Mesodermal cell (in vitro differentiated cells): ENCODE measurements at regions not wholly inside any gene's neighbourhood (a gene's known extent, or its start where the extent isn't known, plus 50 kb on each side); places are given as distances from the start of the nearest gene placed in this dataset.

ENCODE experiments used
- H3K27ac ChIP-seq: 2 replicates; pipeline ENCODE4 v1.7.0; 2013; ENCODE audit warnings: mild to moderate bottlenecking, low read depth, low read length, moderate library complexity; ENCODE audit not compliant: severe bottlenecking
- H3K36me3 ChIP-seq: 2 replicates; pipeline ENCODE4 v1.7.1; 2013; ENCODE audit warnings: mild to moderate bottlenecking, low read length, moderate library complexity; ENCODE audit not compliant: control insufficient read depth, insufficient read depth
- H3K4me1 ChIP-seq: one replicate; pipeline ENCODE4 v1.7.1; 2013; ENCODE audit warnings: mild to moderate bottlenecking, low read length; ENCODE audit not compliant: insufficient read depth, control insufficient read depth, poor library complexity, severe bottlenecking
- H3K4me3 ChIP-seq: 2 replicates; pipeline ENCODE4 v1.7.0; 2013; ENCODE audit warnings: low read length, control low read depth, mild to moderate bottlenecking; ENCODE audit not compliant: insufficient read depth, poor library complexity, severe bottlenecking; ENCODE audit errors: extremely low read depth
- H3K9me3 ChIP-seq: 2 replicates; pipeline ENCODE4 v1.7.1; 2013; ENCODE audit warnings: mild to moderate bottlenecking, low read length, moderate library complexity; ENCODE audit not compliant: control insufficient read depth
- WGBS, 2 experiments: methylation state at CpG; one replicate each; pipeline ENCODE4 v1.1.5; 2013; ENCODE audit warnings: missing lambda C conversion rate in 2 of 2; ENCODE audit not compliant: insufficient coverage in 2 of 2; 5-methylcytosine and 5-hydroxymethylcytosine counted together

DNA sequence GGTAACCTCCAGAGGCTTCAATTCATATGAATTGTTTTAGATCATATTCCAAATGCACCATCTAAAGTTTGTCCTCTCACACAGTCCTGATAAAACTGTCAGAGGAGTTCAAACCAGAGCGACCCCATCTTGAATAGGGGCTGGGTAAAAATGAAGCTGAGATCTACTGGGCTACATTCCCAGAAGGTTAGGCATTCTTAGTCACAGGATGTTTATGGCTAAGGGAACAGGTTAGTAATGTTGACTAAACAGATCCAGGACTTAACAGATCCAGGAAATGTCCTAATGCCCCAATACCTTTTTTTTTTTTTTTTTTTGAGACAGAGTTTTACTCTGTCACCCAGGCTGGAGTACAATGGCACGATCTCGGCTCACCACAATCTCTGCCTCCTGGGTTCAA is 192.6 kb upstream of the PRDM9 start:
- peaks cover 3% of the 10 kb centered on the region for H3K9me3 ChIP-seq
- H3K36me3 ChIP-seq, result no peaks in the 10 kb centered on the region
- H3K27ac ChIP-seq, result no peak overlapping the region
- peaks cover 6% of the 10 kb centered on the region for H3K4me1 ChIP-seq
- WGBS, 2 experiments, result 78 to 90% methylated on average over 1 to 2 of the region's 3 CpGs
- no peak overlapping the region for H3K4me3 ChIP-seq

DNA sequence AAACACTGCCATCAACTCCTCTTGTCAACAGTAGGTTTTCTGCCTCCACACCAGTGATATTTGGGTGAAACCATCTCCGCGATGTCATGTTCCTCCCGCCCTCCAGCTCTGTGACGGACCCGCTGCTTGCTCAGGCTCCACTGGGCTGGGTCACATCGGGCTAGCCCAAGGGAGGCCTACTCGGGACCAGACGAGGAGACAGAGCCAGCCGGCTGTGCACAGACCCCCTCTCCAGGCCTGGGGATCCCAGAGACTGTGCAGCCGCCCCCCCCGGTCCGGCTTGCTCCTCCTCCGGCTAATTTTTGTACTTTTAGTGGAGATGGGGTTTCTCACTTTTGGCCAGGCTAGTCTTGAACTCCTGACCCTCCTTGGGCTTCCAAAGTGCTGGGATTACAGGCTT is 202.4 kb upstream of the PRDM9 start:
- Histone ChIP-seq H3K4me1 (no peaks in the 10 kb centered on the region), H3K36me3 (no peaks in the 10 kb centered on the region), H3K4me3 (no peak overlapping the region), H3K9me3 (no peaks in the 10 kb centered on the region), H3K27ac (no peak overlapping the region)
- WGBS, 2 experiments, result 89 to 93% methylated on average over 4 to 10 of the region's 13 CpGs

DNA sequence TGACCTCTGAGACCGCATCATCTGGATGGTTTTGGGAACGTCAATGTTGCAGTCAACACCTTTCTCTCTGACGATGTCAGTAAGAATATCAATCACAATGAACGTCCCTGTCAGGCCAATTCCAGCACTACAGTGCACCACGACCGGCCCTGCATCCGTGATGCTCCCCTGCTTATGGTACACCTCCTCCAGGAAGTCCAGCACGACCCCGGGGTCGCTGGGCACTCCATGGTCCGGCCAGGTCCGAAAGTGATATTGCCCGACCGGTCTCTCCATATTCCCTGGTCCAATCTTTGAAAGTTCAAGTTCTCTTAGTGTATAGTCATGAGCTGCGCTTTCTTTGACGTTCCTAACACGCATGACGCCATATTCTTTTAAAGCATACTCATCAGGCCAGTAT is 203.6 kb upstream of the PRDM9 start:
- H3K27ac ChIP-seq, result no peak overlapping the region
- WGBS, 2 experiments, result 92 to 95% methylated on average over 18 of the region's 18 CpGs

DNA sequence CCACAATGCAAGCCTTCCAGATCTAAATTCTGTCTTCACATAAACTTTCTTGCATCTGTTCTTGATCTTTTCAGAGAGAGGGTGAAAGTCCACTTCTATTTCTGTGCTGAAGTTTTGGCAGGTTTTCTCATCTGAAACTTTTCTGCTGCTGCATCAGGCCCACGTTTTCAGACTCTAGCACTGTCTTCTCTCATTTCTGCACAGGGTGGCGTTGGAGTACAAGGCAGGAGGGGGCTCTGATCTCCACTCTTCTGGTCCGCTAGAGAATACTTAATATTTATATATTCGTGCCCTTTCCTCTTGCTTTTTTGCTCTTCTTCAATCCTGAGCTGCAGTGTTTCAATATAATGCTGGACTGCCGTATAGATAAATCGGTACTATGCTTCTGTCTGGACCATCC is 204.0 kb upstream of the PRDM9 start:
- WGBS, 2 experiments, result 85 to 96% methylated on average over 3 to 6 of the region's 6 CpGs
- Histone ChIP-seq H3K9me3 (no peaks in the 10 kb centered on the region), H3K4me3 (no peak overlapping the region), H3K36me3 (no peaks in the 10 kb centered on the region), H3K4me1 (no peaks in the 10 kb centered on the region), H3K27ac (no peak overlapping the region)

More for the DNA sequence above, 203.6 kb upstream of the PRDM9 start:
- no peaks in the 10 kb centered on the region for H3K9me3 ChIP-seq
- no peaks in the 10 kb centered on the region for H3K4me1 ChIP-seq
- no peak overlapping the region for H3K4me3 ChIP-seq
- no peaks in the 10 kb centered on the region for H3K36me3 ChIP-seq

DNA sequence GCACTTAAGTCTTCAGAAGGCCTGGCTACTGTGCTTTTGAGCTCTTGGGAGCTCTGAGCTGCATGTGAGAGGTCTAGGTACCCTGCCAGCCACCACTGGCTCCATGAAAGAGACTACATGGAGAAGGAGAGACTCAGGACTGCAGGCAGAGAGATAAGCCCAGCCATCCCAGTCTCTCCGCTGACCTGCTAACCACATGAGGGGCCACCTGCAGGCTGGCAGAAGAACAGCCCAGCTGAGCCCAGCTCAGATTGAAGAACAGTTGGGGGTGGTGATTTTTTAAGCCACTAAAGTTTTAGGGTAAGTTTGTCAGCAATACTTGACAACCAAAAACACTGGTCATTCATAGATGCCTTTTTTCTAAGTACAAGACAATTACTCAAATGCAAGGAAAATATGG is 205.0 kb upstream of the PRDM9 start:
- H3K36me3 ChIP-seq, result no peaks in the 10 kb centered on the region
- WGBS, 2 experiments, result 100% methylated on average over 1 of the region's 1 CpG

DNA sequence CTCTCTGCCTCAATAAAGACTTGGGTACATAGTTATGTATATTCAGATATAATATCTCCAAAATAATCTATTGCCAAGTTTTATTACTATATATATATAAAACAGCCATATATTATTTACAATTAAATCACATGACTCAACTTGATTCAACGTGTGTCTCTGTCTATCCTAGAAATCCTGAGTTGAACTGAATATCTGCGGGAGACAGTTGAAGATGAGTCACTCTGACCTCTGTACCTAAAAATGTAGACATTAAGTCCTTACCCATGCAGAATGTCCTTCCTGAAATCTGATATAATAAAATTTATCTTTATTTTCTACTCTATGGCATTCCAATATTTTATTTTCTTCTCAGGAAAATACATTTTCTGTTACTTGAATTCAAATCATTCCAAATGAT is 218.2 kb upstream of the PRDM9 start:
- Histone ChIP-seq H3K9me3 (no peaks in the 10 kb centered on the region), H3K4me3 (no peak overlapping the region), H3K36me3 (no peaks in the 10 kb centered on the region), H3K27ac (no peak overlapping the region), H3K4me1 (no peaks in the 10 kb centered on the region)
- 87 to 94% methylated on average over 2 of the region's 2 CpGs for WGBS, 2 experiments

More for the DNA sequence above, 205.0 kb upstream of the PRDM9 start:
- H3K4me1 ChIP-seq, result no peaks in the 10 kb centered on the region
- H3K4me3 ChIP-seq, result no peak overlapping the region
- no peak overlapping the region for H3K27ac ChIP-seq
- H3K9me3 ChIP-seq, result no peaks in the 10 kb centered on the region

DNA sequence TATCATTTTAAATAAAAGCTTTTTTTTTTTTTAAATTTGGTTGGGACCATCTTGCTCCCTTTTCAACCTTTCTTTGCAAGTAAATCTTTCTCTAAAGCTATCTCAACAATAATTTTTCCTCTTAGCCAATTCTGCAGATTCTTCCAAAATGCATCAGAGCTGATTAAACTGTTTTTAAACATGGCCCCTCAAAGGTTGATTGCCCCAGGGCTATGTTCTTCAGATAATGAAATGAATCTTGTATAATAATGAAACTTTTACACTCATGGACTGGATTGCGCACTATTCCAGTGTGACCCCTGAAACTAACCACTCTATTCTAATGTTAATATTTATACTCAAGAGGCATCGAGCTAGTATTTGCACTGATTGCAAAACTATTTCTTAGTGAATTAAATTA is 222.8 kb upstream of the PRDM9 start:
- no peaks in the 10 kb centered on the region for H3K4me1 ChIP-seq
- no CpG with 5 or more reads among the region's 2 CpGs for WGBS, 2 experiments
- no peaks in the 10 kb centered on the region for H3K9me3 ChIP-seq

DNA sequence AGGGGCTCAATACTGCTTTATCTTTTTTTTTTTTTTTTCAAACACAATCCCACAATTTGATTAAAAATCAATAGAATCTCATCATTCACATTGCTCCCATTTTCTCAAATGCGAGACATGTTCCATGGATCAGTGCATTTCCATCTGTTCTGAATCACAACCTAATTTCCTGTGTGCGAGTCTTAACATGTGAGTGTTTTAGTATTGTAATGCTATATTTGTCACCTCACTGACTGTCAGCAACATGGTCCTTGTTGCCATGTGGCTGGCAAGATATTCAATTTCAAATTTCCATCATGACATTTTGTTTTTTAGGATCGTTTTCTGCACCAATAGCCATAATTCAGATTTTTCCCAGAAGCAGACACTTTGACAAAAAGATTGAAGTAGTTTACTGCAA is 233.2 kb upstream of the PRDM9 start:
- Histone ChIP-seq H3K9me3 (no peaks in the 10 kb centered on the region), H3K4me1 (no peaks in the 10 kb centered on the region), H3K4me3 (no peak overlapping the region), H3K27ac (no peak overlapping the region), H3K36me3 (no peaks in the 10 kb centered on the region)
- 90% methylated on average over 2 of the region's 3 CpGs; no CpG with 5 or more reads in 1 of the 2 experiments for WGBS, 2 experiments

More for the DNA sequence above, 222.8 kb upstream of the PRDM9 start:
- Histone ChIP-seq H3K27ac (no peak overlapping the region), H3K4me3 (no peak overlapping the region), H3K36me3 (no peaks in the 10 kb centered on the region)

DNA sequence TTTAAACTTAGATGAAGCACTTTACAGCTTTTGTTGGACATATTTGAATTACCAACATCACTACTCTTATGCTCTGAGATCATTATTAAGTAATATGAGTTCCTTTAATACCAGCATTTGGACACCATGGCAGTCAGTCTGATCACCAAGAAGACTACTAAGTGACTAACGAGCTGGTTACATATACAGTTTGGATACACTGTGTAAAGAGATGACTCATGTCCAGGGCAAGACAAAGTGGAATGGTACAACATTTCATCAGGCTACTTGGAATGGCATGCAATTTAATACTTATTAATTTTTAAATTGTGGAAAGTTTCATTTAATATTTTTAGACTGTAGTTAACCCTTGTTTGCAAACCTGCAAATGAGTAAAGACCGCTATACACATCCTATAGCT is 237.4 kb upstream of the PRDM9 start:
- H3K27ac ChIP-seq, result no peak overlapping the region
- no peaks in the 10 kb centered on the region for H3K9me3 ChIP-seq
- no peaks in the 10 kb centered on the region for H3K36me3 ChIP-seq
- no peaks in the 10 kb centered on the region for H3K4me1 ChIP-seq
- 100% methylated on average over 1 of the region's 2 CpGs; no CpG with 5 or more reads in 1 of the 2 experiments for WGBS, 2 experiments
- H3K4me3 ChIP-seq, result no peak overlapping the region

DNA sequence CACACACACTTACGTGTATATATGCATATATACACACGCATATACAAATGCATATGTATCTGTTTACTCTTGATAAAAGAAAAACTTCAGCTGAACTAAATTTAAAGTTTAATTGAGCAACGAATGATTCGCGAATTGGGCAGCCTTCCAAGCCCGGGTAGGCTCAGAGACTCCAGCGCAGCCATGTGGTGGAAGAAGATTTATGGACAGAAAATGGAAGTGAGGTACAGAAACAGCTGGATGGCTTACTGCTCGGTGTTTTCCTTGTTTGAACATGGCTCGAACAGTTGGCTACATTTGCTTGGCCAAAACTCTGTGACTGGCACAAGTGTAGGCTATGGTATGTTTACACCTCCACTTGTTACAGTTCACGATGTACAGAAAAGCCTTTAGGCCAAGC is 239.3 kb upstream of the PRDM9 start:
- H3K4me1 ChIP-seq, result no peaks in the 10 kb centered on the region
- no peaks in the 10 kb centered on the region for H3K9me3 ChIP-seq
- H3K27ac ChIP-seq, result no peak overlapping the region
- H3K4me3 ChIP-seq, result no peak overlapping the region
- 91 to 98% methylated on average over 7 of the region's 10 CpGs for WGBS, 2 experiments
- H3K36me3 ChIP-seq, result no peaks in the 10 kb centered on the region

DNA sequence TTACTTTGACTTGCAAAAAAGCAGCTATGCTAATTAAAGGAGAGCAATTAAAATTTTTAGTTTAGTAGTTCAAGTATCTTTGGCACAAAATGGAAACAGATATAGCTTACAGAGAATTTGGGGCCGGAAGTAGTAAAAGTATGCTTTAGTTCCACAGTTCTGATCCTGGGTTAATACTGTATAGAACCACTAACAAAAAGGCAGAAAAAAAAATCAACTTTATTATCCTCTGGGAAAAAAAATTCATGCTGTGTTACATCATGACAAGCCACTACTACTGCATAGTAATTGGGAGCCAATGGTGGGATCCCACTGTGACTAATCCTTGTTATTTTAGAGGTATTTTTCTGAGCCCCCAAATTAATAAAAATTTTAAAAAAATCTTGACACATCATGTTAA is 246.8 kb upstream of the PRDM9 start:
- WGBS, 2 experiments, result no CpG with 5 or more reads among the region's 1 CpG
- no peaks in the 10 kb centered on the region for H3K4me1 ChIP-seq
- no peaks in the 10 kb centered on the region for H3K9me3 ChIP-seq
- no peaks in the 10 kb centered on the region for H3K36me3 ChIP-seq
- H3K27ac ChIP-seq, result no peak overlapping the region
- H3K4me3 ChIP-seq, result no peak overlapping the region

DNA sequence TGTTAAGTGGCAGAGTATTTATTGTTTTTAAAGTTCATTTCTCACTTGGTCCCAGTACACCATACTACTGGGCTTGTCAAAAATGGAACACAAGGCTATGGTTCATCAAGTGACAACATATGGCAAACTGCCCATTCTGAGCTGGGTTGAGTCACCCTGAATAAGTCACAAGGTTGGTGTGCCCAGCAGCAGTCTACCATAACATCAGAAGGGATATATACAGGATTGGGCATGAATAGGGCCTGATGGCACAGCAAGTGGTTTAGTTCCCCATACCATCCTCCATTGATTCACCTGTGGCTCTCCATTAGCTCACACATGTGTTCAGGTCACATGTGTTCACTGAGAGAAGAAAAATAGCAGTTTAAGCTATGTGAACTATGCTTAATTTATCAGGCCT is 249.8 kb upstream of the PRDM9 start:
- Histone ChIP-seq H3K4me3 (no peak overlapping the region), H3K27ac (no peak overlapping the region), H3K4me1 (no peaks in the 10 kb centered on the region), H3K36me3 (no peaks in the 10 kb centered on the region), H3K9me3 (no peaks in the 10 kb centered on the region)
